ENCODE measurements at regions not wholly inside any gene's neighbourhood (a gene's known extent, or its start where the extent isn't known, plus 50 kb on each side); places are given as distances from the start of the nearest gene placed in this dataset.

GRCh38 chrX:78548012-78548411, 111.1 kb downstream of the RTL3 start:
- FAIRE-seq (no peak), DNase-seq (no peak)
- Histone ChIP-seq H3K9me3 (ENCODE audit: control insufficient read depth in 2 of 3, insufficient read depth in 1 of 3, low read length in 3 of 3) (no peaks in the 10 kb centered on the region), H3K4me3 (ENCODE audit: low read length in 3 of 3) (no peak overlapping the region), H3K9ac (ENCODE audit: low read length in 3 of 3) (no peak overlapping the region), H3K27ac (ENCODE audit: low read depth in 2 of 2, low read length in 2 of 2) (no peak overlapping the region), H3K36me3 (ENCODE audit: control insufficient read depth in 2 of 3, insufficient read depth in 3 of 3, low read length in 3 of 3) (no peaks in the 10 kb centered on the region), H3K4me1 (ENCODE audit: control insufficient read depth in 2 of 3, insufficient read depth in 2 of 3, low read depth in 1 of 3, low read length in 3 of 3) (no peaks in the 10 kb centered on the region), H3K27me3 (ENCODE audit: control insufficient read depth, insufficient read depth, low read length) (no peaks in the 10 kb centered on the region)
- no peak for TF ChIP-seq CTCF (IDR thresholded peaks at IDR 0.05; ENCODE audit: borderline replicate concordance, extremely low read depth, insufficient read depth)
- intact Hi-C loops (cut with DNase I): no loop called here

GRCh38 chrX:78545233-78545632, 113.9 kb downstream of the RTL3 start:
- TF ChIP-seq CTCF (IDR thresholded peaks at IDR 0.05; ENCODE audit: borderline replicate concordance, extremely low read depth, insufficient read depth): no peak
- intact Hi-C loops (cut with DNase I): no loop called here
- no peaks in the 10 kb centered on the region for H3K9me3 ChIP-seq (ENCODE audit: control insufficient read depth in 2 of 3, insufficient read depth in 1 of 3, low read length in 3 of 3)
- H3K4me1 ChIP-seq (ENCODE audit: control insufficient read depth in 2 of 3, insufficient read depth in 2 of 3, low read depth in 1 of 3, low read length in 3 of 3): no peaks in the 10 kb centered on the region
- no peak overlapping the region for H3K9ac ChIP-seq (ENCODE audit: low read length in 3 of 3)
- H3K4me3 ChIP-seq (ENCODE audit: low read length in 3 of 3): no peak overlapping the region
- H3K27ac ChIP-seq (ENCODE audit: low read depth in 2 of 2, low read length in 2 of 2): no peak overlapping the region
- DNase-seq (no peak), FAIRE-seq (no peak)
- H3K36me3 ChIP-seq (ENCODE audit: control insufficient read depth in 2 of 3, insufficient read depth in 3 of 3, low read length in 3 of 3): no peaks in the 10 kb centered on the region
- no peaks in the 10 kb centered on the region for H3K27me3 ChIP-seq (ENCODE audit: control insufficient read depth, insufficient read depth, low read length)

GRCh38 chrX:78543281-78543680, 115.8 kb downstream of the RTL3 start:
- Histone ChIP-seq H3K4me1 (ENCODE audit: control insufficient read depth in 2 of 3, insufficient read depth in 2 of 3, low read depth in 1 of 3, low read length in 3 of 3) (no peaks in the 10 kb centered on the region), H3K9ac (ENCODE audit: low read length in 3 of 3) (no peak overlapping the region), H3K27me3 (ENCODE audit: control insufficient read depth, insufficient read depth, low read length) (no peaks in the 10 kb centered on the region), H3K27ac (ENCODE audit: low read depth in 2 of 2, low read length in 2 of 2) (no peak overlapping the region), H3K4me3 (ENCODE audit: low read length in 3 of 3) (no peak overlapping the region), H3K9me3 (ENCODE audit: control insufficient read depth in 2 of 3, insufficient read depth in 1 of 3, low read length in 3 of 3) (no peaks in the 10 kb centered on the region), H3K36me3 (ENCODE audit: control insufficient read depth in 2 of 3, insufficient read depth in 3 of 3, low read length in 3 of 3) (no peaks in the 10 kb centered on the region)
- FAIRE-seq (no peak), DNase-seq (no peak)
- TF ChIP-seq CTCF (IDR thresholded peaks at IDR 0.05; ENCODE audit: borderline replicate concordance, extremely low read depth, insufficient read depth): no peak
- intact Hi-C loops (cut with DNase I): no loop called here

GRCh38 chrX:78540171-78540570, 119.0 kb downstream of the RTL3 start:
- H3K4me1 ChIP-seq (ENCODE audit: control insufficient read depth in 2 of 3, insufficient read depth in 2 of 3, low read depth in 1 of 3, low read length in 3 of 3): no peaks in the 10 kb centered on the region
- no peak for TF ChIP-seq CTCF (IDR thresholded peaks at IDR 0.05; ENCODE audit: borderline replicate concordance, extremely low read depth, insufficient read depth)
- FAIRE-seq: no peak
- H3K36me3 ChIP-seq (ENCODE audit: control insufficient read depth in 2 of 3, insufficient read depth in 3 of 3, low read length in 3 of 3): no peaks in the 10 kb centered on the region
- H3K4me3 ChIP-seq (ENCODE audit: low read length in 3 of 3): no peak overlapping the region
- H3K27ac ChIP-seq (ENCODE audit: low read depth in 2 of 2, low read length in 2 of 2): no peak overlapping the region
- H3K9ac ChIP-seq (ENCODE audit: low read length in 3 of 3): no peak overlapping the region
- no peak for DNase-seq
- intact Hi-C loops (cut with DNase I): no loop called here
- no peaks in the 10 kb centered on the region for H3K9me3 ChIP-seq (ENCODE audit: control insufficient read depth in 2 of 3, insufficient read depth in 1 of 3, low read length in 3 of 3)
- H3K27me3 ChIP-seq (ENCODE audit: control insufficient read depth, insufficient read depth, low read length): no peaks in the 10 kb centered on the region
